HG02884 (cell line): ENCODE measurements at regions not wholly inside any gene's neighbourhood (a gene's known extent, or its start where the extent isn't known, plus 50 kb on each side); places are given as distances from the start of the nearest gene placed in this dataset.

Experiments used
- ATAC-seq: cut with Tn5 transposase; IDR thresholded peaks from one replicate; pipeline ENCODE4 v1.9.1; 2021; ENCODE audit warnings: mild to moderate bottlenecking, moderate library complexity; ENCODE audit not compliant: unreplicated experiment

DNA sequence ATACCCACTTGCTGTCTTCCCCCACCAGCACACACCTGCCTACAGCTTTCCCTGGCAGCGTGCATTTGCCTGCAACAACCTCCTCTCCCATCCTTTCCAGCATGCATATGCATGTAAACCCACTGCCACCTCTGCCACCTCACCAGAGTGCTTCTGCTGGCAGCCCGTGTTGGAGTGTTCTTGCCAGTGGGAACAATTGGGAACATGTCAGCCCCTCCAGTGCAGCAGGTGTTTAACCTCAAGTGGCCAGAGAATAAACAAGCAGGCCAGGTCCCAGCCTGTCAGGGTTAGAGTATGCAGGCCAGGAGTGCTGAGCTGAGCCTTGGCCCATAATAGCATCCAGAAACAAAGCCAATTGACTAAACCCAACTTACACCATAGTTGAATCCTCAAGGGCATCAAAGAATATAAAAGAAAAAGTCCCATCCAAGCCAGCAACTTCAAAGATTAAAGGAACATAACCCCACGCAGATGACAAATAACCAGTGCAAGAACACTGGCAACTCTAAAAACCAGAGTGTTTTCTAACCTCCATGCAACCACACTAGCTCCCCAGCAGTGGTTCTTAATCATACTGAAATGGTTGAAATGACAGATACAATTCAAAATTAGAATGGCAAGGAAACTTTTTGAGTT is 1212.1 kb upstream of the CITED2 start:
- ATAC-seq, result peak; percentile 97

DNA sequence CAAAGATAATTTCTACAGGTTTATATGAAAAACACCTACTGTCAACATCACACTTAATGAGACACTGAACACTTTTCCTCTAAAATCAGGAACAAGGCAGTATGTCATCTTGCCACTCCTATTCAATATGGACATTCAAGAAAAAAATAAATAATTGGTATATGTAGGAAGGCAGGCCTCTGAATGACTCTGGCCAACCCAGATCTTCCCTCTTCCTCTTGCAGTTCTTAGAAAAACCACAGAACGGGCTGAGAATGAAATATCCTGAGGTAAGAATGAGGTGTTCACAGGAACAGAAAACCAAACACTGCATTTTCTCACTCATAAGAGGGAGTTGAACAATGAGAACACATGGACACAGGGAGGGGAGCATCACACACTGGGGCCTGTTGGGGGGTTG is 1207.2 kb upstream of the CITED2 start:
- no peak for ATAC-seq

- no peak for ATAC-seq
Observed at GRCh38 chr6:140579918-140580317, 1205.5 kb upstream of the CITED2 start.

DNA sequence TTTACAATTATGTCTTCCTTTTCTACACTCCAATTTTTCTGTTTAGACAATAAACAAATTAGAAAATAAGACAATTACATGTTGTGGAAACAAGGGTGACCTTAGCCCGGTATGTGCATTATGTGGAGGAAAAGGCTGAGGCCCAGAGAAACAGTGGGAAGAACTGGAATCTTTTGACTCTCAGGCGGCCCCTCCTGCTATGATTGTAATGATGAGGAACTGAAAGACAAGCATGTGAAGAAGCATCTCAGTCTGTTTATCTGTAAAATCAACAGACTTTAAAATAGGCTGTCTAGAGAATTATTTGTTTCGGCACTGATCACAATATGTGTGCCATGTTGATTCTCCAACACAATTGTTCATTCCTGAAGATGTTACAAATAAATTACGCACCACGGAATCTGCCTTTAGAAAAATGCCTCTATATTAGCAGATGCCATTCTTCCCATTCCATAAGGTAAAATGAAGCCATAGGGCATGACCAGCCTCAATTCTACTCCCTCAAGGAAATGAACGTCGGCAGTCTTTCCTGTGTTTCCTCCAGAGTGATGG is 1201.6 kb upstream of the CITED2 start:
- ATAC-seq, result no peak

DNA sequence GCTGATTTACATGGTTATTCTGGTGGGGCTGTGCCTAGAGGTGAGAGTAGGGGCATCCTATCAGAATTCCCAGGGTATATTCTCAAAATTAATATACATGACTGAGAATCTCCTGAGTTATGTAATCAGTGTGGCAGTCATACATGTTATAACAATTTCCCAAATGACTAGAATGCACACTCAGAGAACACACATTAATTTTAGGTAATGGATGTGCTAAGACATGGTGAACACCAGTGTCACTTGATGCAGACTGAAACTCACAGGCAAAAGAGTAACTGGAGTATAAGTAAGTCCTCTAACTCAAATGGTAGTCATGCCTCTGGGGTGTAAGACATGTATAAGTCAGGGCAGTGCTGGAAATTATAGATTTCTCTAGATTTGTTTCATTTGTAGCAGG is 1198.4 kb upstream of the CITED2 start:
- ATAC-seq, result no peak

GRCh38 chr6:140572129-140572528 is 1197.7 kb upstream of the CITED2 start:
- no peak for ATAC-seq

GRCh38 chr6:140571145-140571544 is 1196.7 kb upstream of the CITED2 start:
- ATAC-seq, result no peak

GRCh38 chr6:140567466-140567865 is 1193.0 kb upstream of the CITED2 start:
- ATAC-seq, result no peak

GRCh38 chr6:140566781-140567277 is 1192.4 kb upstream of the CITED2 start:
- no peak for ATAC-seq

DNA sequence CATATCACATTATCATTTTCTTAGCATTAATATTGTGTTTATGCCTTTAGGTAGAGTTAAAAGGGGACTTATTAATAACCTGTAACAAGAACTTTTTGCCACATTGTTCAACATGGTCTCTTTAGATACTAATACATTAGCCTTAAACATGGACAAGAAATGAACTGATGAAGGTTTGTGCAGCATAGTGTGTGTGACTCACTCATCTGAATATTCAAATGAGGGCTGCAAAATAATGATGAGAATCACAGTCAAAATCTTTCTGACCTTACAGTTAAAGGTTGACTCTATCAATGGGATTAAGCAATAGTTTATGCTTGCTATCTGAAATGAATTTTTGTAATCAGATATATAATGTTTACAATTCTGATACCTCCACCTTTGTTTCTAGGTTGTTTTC is 1189.3 kb upstream of the CITED2 start:
- no peak for ATAC-seq

- ATAC-seq, result no peak
Observed at GRCh38 chr6:140561701-140562100, 1187.3 kb upstream of the CITED2 start.

DNA sequence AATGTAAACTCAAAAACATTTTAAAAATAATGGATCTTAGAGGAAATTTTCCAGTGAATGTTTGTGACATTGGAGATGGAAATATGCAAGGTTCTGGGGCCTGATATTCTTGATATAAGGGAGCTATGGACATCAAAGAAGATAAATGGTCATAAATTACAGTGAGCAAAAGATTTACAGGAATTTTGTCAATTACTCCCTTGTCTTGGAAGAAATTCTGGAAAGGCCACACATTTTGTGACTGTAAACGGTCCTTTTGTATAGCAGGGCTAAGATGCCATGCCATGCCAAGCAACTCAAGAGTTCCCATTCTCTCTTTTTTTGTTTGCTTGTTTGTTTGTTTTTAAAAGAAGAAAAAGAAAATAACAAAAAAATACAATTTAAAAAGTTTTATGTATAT is 1186.2 kb upstream of the CITED2 start:
- no peak for ATAC-seq

DNA sequence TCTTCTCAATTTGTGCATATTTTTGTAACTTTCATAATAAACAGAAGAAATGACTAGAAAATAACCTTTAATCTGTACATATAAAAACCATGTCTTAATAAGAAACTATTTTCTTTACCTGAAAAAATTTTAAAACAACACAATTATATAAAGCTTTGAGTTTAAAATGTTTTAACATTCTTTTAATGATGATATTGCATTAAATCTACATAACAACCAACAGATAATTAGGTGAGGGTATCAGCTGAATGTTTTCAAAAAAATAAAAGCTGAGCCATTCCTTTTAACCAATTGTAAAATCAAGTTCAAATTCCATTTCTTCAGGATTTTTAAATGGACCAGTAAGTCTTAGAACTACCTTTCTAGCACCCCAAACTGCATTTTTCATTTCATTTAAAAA is 1185.0 kb upstream of the CITED2 start:
- ATAC-seq, result no peak

DNA sequence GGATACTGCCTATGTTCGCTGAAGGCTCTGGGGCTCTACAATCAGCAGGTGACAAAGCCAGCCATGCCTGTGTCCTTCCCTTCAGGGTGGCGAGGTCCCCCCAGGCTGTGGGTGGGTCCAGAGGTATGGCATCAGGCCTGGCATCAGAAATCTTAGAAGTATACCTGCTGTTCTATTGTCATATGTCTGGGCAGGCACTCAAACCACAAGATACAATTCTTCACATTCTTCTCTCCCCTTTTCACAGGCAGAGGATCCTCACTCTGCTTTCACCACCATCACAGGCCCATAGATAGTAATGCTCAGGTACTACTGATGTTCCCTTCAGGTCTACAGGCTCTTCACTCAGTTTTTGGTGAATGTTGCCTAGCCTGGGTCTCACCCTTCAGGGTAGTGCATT is 1180.0 kb upstream of the CITED2 start:
- no peak for ATAC-seq

DNA sequence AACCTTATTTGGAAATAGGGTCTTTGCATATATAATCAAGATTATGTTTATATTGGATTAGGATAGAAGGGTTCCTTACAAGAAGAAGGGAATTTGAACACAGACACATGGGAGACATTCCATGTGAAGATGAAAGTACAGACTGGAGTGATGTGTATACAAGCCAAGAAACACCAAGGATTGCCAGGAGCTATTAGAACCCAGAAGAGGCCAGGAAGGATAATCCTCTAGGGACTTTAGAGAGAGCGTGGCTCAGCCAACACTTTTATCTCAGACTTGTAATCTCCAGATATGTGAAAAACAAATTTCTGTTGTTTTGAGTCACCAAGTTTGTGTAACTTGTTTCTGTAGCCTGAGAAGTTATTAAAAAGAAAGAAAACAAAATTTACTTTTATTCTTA is 1173.9 kb upstream of the CITED2 start:
- no peak for ATAC-seq

- ATAC-seq, result no peak
Observed at GRCh38 chr6:140546640-140547039, 1172.2 kb upstream of the CITED2 start.

- ATAC-seq, result no peak
Observed at GRCh38 chr6:140544431-140544830, 1170.0 kb upstream of the CITED2 start.

DNA sequence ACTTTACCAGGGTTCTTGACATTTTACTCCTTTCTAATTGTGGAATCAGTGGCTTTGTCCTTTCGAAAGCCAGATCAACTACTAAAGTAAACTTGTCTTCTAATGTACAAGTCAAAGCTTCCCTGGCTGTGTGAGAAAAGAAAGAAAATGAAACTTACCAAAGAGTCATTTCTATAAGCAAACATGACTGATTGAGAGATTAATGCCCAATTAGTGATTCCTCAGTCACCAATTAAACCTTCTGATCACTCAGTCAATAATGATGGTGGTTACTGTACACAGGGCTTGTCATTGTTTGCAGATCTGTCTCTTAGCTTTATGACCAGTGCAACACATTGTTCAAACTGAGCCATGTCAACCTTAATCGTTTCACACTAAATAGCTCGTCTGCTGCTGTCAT is 1168.4 kb upstream of the CITED2 start:
- no peak for ATAC-seq

GRCh38 chr6:140541288-140541687 is 1166.8 kb upstream of the CITED2 start:
- no peak for ATAC-seq

- ATAC-seq, result peak; percentile 64
Observed at GRCh38 chr6:140540743-140541142, 1166.3 kb upstream of the CITED2 start.

DNA sequence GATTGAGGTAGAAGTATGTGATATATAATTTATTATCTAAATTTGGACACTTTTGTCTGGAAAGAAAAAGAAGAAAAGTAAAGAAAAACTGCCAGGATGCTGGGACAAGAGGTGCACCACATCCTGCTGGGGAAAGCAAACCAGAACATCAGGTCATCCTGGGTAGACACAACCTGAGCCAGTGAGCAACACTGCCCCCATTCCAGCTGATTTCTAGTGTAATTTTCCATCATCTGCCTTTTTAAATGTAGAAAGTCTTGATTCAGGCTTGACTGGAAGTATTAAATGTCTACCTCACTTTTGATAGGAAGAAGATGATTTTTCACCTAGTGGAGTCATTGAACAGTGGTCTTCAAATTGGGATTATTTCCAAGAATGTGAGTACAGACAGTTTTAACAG is 1164.5 kb upstream of the CITED2 start:
- no peak for ATAC-seq

DNA sequence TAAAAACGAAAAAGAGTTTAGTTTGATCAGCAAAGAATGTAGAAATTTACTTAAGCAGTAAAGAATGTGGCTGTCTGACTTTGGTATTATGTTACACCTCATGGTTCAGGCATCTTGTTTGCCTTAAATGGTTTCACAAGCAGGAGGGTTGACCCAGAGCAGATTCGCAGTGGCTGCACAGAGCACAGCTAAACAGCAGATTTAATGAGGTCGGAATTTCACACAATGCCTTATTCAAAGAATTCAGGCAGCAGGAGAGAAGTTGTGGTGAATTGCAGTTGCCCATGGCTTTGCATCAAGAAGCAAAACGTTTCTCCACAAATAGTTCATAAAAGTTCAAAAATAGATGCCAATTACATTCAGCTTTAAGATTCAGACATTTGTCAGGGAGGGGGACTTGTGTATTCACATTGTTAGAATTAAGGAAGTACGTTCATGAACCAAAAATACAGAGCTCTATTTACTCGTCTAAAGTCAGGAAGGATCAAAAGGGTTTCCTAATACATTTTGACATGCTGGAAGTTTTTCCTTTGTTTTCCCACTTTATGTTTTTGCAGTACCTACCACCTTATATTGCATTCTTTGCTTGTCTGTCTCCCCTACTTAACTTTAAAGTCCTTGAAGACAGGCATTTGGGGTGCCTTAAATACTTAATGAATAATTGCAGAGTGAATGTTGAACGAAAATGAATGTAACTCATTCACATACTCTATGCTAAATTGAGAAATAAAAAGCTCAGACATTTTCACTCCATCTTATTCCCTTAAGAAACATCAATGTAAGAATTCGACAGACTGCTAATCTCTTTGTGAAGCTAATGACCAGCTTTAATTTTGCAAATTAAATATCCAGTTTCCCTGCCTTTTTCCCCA is 1163.6 kb upstream of the CITED2 start:
- no peak for ATAC-seq
